Activated CD4-positive, alpha-beta T cell treated with anti-CD3 and anti-CD28 coated beads for 24 hours (primary cell): ENCODE measurements at regions not wholly inside any gene's neighbourhood (a gene's known extent, or its start where the extent isn't known, plus 50 kb on each side); places are given as distances from the start of the nearest gene placed in this dataset.
"Not testable (repeated sequence)": the region's sequence is repeated elsewhere in the genome, so short reads cannot be mapped to it uniquely, and the experiment has no call there.

Experiments used
- DNase-seq, 2 donors: peaks; one replicate each; pipeline ENCODE4 v3.0.0-alpha.2; 2020; ENCODE audit warnings: low read depth in 2 of 2

DNA sequence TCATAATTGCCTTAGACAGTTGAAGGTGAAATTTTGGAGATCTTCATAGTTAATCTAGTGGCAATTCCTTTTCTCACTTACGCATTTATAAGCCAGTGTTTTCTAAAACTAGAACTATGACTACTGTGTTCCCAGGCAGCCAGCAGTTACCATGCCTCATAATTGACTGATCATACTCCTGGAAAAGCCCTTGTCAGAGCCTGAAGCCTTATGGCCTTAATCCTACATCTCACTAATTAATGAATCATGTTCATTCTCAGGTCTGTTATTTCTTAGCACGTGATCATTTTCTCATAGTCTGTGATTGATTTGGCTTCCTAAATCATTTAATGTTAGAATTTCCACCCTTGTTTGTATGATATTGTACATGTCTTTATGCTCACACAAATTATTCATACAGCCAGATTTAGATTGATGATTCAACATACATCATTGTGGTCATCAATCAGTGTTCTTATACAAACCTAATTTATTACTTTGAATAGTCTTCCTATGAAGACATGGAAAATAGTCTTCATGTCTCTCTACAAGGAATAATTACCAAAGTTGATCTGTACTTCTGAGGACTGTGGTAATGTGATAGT, 132.6 kb upstream of the ASCC3 start:
- DNase-seq: no peak

DNA sequence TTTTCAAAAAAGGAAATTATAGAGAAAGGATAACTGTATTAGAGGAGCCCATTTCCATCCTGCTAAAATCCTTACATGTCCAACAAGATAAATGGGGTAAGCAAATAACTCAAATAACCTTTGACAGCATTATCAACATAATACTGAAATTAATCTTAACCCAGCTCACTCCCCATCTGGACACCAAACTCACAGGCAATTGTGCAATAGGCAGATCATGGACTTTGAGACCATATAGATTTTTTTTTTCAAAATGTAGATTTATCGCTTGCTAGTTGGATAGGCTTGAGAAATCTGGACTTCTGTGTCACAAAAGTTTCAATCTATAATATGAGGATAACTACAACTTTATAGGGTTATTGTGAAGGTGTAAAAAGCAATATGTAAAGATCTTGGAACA, 134.4 kb upstream of the ASCC3 start:
- no peak for DNase-seq

- DNase-seq: no peak
Observed at GRCh38 chr6:101016163-101016562, 135.0 kb upstream of the ASCC3 start.

GRCh38 chr6:101018157-101018556, 137.0 kb upstream of the ASCC3 start:
- no peak for DNase-seq

- no peak for DNase-seq
Observed at GRCh38 chr6:101021504-101021903, 140.4 kb upstream of the ASCC3 start.

- no peak for DNase-seq
Observed at GRCh38 chr6:101042966-101043365, 161.8 kb upstream of the ASCC3 start.

DNA sequence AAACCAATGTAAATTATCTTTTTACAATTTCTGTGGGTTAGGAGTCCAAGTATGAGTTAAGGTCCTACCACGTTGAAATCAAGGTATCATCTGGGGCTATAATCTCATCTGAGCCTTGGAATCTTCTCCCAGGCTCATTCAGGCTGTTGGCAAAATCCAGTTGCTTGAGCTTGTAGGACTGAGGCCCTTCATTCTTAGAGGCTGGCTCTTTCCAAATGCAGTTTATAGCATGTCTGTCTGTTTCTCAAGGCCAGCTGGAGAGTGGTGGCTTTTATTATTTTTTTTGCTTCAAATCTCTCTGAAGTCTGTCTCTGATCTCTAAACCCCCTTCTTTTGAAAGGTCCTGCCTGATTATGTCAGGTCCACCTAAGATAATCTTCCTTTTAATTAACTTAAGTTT, 177.2 kb upstream of the ASCC3 start:
- DNase-seq: no peak

DNA sequence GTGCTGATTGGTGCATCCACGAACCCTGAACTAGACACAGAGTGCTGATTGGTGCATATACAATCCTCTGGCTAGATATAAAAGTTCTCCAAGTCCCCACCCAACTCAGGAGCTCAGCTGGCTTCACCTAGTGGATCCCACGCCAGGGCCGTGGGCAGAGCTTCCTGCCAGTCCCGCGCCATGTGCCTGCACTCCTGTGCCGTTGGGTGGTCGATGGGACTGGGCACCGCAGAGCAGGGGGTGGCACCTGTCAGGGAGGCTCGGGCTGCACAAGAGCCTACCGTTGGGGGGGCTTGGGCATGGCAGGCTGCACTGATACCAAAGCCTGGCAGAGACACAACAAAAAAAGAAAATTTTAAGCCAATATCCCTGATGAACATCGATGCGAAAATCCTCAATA, 185.4 kb upstream of the ASCC3 start:
- DNase-seq: no peak

GRCh38 chr6:101069191-101069795, 188.2 kb upstream of the ASCC3 start:
- no peak for DNase-seq

DNA sequence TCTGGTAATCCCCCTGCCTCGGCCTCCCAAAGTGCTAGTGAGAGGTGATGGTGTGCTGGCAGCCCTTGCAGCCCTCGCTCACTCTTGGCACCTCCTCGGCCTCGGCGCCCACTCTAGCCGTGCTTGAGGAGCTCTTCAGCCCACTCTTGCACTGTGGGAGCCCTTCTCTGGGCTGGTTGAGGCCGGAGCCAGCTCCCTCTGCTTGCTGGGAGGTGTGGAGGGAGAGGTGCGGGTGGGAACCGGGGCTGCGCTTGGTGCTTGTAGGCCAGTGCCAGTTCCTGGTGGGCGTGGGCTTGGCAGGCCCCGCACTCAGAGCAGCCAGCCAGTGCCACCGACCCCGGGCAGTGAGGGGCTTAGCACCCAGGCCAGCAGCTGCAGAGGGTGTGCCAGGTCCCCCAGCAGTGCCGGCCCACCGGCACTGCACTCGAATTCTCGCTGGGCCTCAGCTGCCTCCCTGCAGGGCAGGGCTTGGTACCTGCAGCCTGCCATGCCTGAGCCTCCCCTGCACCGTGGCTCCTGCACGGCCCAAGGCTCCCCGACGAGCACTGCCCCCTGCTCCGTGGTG, 189.0 kb upstream of the ASCC3 start:
- DNase-seq: no peak

GRCh38 chr6:101077344-101077743, 196.2 kb upstream of the ASCC3 start:
- no peak for DNase-seq

DNA sequence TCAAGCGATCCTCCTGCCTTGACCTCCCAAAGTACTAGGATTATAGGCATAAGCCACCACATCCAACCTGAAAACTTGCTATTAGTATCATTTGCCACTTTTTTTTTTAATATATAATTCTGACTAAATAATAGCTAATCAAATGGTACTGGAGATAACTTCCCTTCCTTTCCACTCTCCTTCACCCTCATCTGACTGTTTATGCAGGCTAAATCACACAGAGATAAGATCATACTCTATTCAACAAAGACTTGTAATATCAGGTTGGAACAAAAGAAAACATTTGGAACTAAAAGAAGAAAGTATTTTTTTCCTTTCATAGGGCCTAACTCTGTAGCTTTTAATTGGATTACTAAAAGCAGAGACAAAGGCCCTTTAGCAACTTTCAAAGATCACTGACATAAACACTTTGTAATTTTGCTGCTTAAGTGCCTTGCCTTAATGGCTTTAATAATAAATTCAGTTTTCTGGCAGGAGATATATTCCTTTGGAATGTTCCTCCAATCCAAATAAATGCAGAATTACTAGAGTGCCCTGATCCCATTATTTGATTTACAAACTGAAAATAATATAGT, 198.7 kb upstream of the ASCC3 start:
- DNase-seq: no peak

GRCh38 chr6:101080597-101080996, 199.5 kb upstream of the ASCC3 start:
- DNase-seq: no peak

GRCh38 chr6:101083533-101084175, 202.5 kb upstream of the ASCC3 start:
- no peak for DNase-seq

GRCh38 chr6:101085327-101085726, 204.2 kb upstream of the ASCC3 start:
- no peak for DNase-seq

DNA sequence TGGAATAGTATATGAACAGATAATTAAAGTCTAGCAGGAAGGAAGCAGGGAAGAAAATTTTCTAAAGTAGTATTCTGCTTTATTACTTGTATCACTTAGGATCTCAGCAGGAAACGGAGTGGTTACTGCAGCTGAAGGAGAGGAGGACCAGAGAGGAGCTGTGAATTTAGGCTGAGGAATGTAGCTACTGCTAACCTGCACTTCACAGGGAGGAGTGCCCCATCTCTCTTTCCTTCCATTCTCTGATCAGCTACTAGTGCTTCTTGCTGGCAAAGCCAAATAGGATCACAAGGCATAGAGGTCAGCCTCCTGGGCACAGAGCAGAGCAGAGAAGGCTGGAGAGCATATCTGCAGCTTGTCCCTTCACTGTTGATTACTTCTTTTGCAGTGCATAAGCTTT, 205.3 kb upstream of the ASCC3 start:
- DNase-seq: no peak

DNA sequence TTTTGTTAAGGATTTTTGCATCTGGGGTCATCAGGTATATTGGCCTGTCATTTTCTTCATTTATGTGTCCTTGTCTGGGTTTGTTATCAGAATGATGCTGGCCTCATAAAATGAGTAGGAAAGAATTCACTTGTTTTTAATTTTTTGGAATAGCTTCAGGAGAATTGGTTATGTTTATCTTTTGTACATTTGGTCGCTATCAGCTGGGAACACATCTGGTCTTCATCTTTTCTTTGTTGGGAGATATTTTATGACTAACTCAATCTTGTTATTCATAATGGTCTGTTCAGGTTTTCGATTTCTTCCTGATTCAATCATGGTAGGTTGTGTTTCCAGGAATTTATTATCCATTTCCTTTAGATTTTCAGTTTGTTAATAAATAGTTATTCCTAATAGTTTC, 207.5 kb upstream of the ASCC3 start:
- DNase-seq: no peak

DNA sequence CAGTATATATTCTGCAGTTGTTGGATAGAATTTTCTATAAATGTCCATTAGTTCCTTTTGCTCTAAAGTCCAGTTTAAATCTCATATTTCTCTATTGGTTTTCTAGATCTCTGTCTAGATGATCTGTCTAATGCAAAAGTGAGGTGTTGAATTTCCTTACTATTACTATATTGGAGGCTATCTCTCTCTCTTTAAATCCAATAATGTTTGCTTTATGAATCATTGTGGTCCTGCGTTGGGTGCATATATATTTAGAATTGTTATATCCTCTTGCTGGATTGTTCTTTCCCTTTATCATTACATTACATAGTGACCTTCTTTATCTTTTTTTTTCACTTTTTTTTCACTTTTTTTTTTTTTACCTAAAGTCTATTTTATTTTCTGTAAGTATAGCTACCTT, 208.5 kb upstream of the ASCC3 start:
- no peak for DNase-seq

GRCh38 chr6:101090281-101090680, 209.2 kb upstream of the ASCC3 start:
- no peak for DNase-seq

DNA sequence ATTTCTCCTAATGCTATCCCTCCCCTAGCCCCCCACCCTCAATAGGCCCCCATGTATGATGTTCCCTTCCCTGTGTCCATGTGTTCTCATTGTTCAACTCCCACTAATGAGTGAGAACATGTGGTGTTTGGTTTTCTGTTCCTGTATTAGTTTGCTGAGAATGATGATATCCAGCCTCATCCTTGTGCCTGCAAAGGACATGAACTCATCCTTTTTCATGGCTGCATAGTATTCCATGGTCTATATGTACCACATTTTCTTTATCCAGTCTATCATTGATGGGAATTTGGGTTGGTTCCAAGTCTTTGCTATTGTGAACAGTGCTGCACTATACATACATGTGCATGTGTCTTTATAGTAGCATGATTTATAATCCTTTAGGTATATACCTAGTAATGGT, 217.5 kb upstream of the ASCC3 start:
- not testable (repeated sequence) for DNase-seq

DNA sequence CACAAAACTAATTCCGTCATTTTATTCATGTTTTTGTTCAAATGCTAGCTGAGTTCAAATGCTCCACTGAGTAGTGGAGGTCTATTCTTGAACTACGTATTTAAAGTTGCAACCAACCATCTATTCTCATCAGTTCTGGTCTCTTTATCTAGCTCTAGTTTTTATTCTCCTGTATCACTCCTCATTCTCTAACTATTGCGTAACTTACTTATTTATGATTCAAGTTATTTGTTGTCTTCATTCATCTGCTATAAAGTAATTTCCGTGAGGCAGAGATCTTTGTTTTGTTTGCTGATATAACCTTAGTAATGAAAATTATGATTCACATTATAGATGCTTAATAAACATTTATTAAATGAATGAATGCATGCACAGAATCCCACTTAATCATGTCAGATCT, 221.6 kb upstream of the ASCC3 start:
- no peak for DNase-seq

DNA sequence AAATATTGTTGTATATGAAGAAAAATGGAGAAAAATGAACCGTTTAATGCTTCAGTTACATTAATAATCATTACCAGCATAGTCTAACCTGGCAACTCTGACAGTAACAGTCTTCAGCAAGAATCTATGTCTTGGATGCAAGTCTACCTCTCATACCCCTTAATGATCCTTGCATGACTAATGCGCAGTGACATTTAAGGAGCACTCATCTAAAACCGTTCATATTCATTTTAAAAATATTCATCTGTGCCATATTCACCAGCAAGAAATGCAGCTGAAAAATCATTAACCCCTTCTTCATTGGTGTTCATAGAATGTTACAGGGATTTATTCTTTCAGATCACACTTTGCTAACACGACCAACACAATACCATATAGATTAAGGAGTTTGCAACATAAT, 227.2 kb upstream of the ASCC3 start:
- no peak for DNase-seq

DNA sequence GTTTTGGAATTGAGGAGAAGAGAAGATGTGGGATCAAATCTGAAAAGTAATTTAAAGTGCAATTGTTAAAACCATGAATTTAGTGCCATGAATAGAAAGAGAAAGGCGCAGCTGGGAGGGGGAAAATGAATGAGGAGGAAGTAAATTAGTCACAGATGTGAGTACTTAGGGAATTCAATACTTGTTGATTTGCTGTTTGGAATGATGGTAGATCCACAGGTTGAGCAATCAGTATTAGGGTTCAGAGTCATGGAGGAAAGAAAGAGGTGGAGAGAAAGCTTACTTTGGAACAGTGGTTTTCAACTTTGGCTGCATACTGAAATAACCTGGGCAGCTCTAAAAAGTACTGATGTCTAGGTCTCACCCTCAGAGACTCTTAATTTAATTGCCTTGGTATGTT, 229.7 kb upstream of the ASCC3 start:
- no peak for DNase-seq
